NT2/D1 (cell line): ENCODE measurements at regions not wholly inside any gene's neighbourhood (a gene's known extent, or its start where the extent isn't known, plus 50 kb on each side); places are given as distances from the start of the nearest gene placed in this dataset.

Experiments used
- SUZ12 ChIP-seq: IDR thresholded peaks from 2 replicates; pipeline ENCODE4 v1.6.1; 2011; ENCODE audit not compliant: insufficient read length, insufficient read depth; ENCODE audit errors: extremely low read depth
- YY1 ChIP-seq: IDR thresholded peaks from 2 replicates; pipeline ENCODE4 v1.6.1; 2011; ENCODE audit not compliant: insufficient read length, insufficient read depth
- ZNF274 ChIP-seq: IDR thresholded peaks from 2 replicates; pipeline ENCODE4 v1.6.1; 2011; ENCODE audit warnings: mild to moderate bottlenecking, low read depth, low read length

DNA sequence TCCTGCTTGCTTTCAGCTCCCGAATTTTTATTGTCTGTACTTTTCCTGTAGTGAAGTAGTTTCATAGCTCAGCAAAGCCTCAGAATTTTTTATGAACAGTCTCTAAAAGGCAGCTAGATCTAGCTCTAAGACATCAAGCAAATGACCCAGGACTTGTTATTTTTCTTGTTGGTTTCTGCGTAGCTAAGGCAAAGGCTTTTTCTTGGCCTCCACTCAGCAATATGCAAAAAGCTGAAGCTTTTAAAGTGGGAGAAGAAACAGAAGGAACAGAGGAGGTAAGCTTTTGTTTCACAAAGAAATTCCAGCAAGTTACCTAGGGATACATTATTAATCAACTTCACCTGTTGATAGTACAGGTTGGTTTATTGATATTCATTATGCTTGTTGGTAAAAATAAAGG, 235.9 kb downstream of the PCDH20 start:
- no peak for TF ChIP-seq ZNF274
- no peak for TF ChIP-seq SUZ12
- no peak for TF ChIP-seq YY1
